Activated CD4-positive, CD25-positive, alpha-beta regulatory T cell (primary cell): ENCODE measurements at regions not wholly inside any gene's neighbourhood (a gene's known extent, or its start where the extent isn't known, plus 50 kb on each side); places are given as distances from the start of the nearest gene placed in this dataset.

ENCODE experiments used
- DNase-seq, 4 experiments: peaks; one replicate each; lab custom pipeline; 2025; lab: John Stamatoyannopoulos, UW

DNA sequence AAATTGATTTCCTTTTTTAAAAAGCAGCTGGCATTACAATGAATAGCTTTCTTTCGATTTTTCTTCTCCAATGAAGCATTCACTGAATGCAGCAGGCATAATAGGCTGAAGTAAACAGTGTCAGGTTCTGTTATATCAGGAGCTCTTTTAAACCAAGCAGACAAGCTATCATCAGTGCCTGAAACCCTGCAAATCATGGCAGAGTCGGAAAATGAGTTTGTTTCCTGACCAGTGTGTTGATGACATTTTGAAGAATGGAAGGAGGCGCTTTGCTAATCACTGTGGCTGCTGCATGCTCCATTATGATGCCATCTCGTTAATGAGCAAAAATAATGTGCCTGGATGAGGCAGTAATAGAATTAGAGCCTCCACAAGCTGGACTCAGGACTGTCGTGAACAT lies 284.5 kb downstream of the ZNF608 start:
- DNase-seq: no peak

DNA sequence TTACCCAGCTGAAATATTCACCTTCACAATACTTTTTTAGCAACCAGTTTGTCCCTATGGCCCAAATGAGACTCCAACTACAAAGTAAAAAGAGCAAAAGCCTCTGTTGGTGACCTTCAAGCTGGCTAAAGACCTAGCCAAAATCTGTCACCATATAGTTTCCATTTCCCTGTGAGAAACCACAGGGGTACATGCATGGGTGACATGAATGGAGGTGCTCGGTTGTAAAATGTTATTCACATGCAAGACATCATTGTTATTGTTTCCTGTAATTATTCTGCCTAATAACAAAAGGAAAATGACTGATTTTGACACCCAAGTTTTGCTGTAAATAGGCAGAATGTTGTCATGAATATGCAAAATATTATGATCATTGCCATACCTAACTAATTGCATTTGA lies 285.3 kb downstream of the ZNF608 start:
- no peak for DNase-seq

DNA sequence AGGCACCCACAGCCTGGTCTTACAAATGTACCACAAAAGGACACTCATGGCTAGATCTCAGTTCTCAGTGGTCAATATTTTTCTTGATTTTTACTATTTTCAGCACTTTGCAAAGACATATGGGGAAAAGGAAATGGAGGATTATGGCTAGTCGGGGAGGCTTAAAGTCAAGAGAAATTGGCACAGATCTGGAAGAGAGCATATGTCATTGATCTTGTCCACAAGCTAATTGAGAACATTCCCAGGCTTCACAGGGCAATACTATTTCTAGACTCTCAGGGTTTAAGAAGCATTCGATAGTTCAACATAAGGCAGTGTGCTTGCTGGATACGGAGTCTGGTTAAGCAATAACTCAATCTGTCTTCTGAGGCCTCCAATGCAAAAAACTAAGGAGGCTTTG lies 285.8 kb downstream of the ZNF608 start:
- DNase-seq: no peak

DNA sequence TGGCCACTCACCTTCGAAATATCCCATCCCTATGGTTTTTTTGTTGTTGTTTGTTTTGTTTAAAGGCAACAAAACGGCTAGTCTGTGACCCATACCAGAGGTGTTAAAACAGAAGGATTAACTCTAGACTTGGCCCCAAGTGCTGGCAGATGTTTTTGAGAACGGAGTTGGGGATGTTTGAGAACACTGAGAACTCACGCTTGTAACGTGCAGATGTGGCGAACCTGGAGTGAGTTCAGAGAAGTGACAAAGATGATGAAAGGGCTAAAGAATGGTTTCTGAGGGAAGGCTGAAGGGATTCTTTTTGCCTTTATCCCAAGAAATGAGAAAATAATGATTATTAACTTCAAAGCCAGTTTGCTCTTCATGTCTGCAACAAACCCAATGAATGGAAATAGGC lies 286.5 kb downstream of the ZNF608 start:
- no peak for DNase-seq

DNA sequence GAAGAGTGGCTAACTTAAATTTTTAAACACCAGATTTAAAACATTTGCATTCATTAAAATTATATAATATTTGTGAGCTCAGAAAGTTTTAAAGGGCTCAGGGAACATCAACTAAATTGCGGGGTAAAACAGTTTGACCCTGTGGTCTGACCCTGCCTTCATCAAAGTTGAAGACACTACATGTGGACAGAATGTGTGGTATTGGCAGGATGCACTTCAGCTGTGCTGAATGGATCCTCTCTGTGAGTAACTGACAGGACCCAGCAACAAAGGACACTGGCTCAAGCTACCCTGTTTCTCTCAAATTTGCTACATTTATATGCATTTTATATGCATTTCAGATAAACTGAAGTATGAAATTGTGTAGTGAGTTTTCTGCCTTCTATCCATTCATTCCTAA lies 288.5 kb downstream of the ZNF608 start:
- DNase-seq: no peak

DNA sequence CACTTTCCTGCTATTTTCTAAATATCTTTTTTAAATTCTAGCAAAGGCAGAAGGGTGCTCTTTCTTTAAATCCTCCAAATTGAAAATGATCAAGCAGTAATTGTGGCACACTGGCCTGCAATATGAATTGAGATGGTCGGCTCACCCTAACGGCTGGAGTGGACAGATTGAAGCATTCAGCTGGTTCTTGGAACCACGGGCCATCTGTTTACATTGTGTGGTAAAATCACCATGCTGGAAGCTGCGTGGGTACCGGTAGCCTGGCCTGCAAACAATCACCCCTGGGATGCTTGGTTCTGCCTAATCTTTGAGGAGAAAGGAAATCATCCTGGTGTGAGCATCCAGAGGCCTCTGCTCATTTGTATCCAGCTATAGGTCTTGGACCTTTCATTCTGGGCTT lies 289.3 kb downstream of the ZNF608 start:
- no peak for DNase-seq

DNA sequence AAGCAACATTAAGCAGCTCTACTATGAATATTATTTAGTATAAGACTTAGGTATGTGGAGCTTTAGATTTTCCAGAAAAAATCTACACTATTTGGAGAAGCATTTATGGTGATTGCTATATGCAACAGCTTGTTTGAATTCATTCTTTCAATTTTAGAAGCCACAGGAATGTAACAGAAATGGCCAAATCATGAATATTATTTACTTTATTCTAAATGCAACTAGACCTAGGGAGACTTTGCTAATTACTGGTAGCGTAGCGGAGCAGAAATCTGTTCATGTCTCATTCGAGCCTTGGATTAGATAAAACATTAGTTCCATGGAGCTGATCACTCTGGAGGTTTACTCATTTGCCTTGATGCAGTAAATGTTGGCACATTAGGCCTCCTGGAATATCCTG lies 290.2 kb downstream of the ZNF608 start:
- DNase-seq: no peak

DNA sequence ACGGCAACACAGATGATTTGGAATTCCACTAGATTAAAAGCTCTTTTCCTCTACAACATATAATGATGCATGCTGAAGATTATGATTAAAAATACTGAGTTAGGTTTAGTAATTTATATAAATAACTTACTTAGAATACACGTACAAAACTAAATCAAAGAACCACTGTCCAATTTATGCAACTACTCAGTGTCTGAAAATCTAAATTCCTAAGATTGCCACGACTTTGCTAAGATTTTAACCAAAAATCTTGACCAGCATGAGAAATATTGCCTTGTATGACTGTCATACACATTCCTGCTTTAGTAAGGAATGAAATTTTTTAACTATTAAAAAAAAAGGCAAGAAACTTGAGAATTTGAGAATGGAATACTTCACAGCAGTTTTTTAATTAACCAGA lies 292.4 kb downstream of the ZNF608 start:
- no peak for DNase-seq

DNA sequence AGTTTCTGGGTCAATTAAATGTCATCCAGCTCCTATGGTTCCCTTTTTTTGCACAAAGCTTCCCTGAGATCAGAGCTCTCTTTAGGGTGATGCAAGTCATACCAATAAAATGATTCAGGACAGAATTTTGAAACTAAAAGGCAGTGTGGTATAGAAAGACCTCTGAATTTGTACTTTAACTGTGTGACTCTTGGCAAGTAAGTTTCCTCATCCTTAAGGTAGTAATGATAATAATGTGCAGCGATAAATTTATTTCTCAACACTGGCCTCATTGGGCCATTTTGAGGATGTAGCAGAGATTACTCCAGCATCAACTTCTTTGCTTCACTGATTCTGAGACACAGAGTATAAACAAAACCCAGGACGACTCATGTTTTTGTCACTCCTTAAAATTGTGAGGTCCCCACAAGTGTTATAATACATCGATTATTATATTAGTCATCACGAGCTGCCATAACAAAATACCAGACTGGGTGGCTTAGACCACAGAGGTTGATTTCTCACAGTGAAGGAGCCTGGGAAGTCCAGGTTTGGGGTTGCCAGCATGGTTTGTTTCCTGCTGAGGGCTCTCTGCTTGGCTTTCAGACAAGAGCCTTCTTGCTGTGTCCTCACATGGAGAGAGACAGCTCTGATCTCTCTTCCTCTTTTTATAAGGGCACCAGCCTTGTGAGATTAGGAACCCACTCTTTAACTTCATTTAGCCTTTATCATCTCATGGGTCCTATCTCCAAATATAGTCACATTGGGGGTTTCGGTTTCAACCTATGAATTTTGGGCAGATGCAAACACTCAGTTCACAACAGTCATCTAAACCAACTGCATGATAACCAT lies 293.0 kb downstream of the ZNF608 start:
- DNase-seq: no peak

DNA sequence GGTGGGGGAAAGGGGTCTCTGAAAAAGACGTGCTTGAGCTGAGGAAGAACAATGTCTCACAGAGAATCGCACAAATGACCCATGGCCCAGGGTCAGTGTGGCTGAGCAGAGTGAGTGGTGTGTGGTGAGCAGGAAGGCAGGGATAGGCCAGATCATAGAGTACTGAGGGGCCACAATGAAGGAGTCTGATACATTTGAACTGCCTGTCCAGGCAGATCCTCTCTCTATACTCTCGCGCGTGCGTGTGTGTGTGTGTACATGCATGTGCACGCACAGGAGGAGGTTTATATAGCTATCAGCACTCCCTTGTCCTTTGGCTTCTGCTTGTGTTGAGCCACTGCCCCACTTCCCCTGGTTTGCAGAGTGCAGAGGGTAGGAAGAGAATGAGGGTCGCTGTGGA lies 294.0 kb downstream of the ZNF608 start:
- DNase-seq: no peak

DNA sequence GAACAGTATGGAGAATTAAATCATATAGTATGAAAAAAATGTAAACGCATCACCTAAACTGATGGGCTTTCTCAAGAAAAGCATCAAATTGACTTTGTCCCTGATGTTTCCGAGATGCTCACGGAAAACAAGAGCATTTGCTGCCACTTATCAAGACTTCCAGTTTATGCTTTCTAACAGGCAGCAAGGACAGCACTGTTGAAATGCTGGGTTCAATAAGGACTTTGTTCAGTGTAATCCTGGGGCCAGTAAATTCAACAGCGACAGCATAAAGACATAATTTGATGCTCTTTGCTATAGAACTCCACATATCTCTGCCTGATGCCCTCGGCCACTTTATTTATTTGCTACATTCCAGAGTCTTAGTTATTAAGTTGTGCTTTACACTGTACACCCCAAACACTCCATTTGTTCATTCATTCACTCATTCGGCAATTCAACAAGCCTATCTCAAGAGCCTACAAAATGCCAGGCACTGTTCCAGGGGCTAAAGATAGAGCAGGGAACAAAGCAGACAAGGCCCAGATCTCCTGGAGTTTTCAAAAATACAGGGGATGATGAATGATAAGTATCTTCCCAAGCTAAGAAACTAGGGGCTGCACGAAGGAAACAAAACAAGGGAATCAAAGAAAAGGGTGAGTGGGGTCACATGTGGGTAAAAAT lies 294.6 kb downstream of the ZNF608 start:
- no peak for DNase-seq

DNA sequence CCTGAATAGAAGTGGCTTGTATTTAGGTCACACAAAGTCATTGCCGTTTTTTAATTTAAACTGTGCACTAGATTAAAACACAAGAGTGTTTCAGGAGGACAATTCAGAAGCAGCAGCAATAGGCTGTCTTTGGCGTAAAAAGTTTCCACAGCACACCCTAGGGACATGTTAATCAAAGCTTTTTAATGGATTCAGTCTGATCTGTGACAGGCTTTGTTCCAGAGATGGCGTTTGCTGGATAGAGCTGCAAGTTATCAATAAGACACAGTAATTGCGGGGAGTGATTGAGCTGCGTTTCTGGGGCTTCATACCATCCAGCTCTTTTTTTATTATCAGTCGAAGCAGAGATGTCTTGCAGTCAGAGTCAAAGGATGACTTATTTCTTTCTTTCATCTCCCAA lies 300.3 kb downstream of the ZNF608 start:
- DNase-seq: no peak

DNA sequence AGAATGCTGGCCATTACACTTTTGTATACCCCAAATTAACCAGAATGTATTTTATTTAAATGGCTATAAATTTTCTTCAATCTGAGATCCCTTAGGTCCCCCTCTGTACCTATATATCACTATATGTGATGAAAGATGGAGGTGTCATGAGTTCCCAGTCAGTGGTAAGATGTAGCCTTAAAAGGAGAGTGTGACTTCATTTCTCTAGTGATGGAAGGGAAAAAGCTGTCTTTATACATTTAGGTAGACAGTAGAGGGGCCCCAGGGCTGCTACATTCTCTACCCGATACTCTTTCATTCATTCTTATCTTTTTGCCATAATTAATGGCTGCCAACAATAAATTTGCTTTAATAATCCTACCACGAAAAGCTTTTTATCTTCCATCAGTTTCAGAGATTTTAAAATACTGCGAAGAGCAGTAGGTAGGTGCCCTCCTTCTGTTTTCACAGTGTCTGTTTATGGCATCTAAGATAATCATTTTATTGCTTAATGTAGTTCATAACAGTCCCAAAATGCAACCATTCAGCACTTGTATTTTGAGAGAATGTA lies 301.3 kb downstream of the ZNF608 start:
- no peak for DNase-seq

DNA sequence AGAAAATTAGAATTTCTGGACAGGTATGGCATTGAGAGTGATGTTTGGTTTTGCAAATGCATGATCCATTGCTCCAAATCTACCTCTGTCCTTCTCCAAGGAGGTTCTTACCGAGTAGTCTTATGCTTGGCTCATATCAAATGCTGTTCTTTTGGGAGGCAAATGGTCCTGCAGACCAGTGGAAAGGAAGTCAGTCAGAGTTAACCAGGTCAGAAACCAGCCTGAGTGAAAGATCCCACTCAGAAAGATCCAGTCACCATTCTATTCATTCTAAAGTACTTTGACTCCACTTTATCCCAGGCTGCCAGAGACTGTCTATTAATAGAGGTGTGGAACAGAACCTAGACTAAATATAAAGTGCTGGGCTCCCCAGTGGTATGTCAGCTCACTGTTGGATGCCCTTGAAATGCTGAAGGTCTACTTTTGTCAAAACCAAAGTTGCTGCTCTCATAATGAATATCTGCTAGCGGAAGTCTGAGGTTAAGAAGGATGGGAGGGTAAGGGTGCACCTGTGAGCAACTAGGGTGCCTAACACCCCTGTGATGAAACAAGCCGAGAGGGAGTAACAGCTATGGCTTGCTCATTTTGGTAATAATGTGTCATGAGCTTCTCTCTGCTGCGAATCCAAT lies 302.2 kb downstream of the ZNF608 start:
- DNase-seq: no peak

DNA sequence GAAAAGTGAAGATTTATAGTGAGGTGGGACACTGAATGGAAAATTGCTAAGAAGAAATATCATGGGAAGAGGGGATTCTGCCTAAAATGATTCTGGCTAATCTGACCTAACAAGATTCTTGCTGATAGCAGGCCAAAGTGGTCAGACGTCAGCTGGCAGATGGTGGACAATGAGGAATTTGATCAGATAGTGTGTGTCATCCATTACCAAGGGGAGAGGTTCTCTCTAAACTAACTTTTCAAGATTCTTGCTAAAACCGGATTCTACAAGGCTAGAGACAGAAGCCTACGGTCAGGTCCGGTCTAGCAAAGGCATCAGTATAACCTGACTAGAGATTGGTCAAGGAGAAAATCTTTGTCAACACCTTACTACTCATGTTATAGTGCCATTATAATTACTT lies 306.0 kb downstream of the ZNF608 start:
- no peak for DNase-seq

DNA sequence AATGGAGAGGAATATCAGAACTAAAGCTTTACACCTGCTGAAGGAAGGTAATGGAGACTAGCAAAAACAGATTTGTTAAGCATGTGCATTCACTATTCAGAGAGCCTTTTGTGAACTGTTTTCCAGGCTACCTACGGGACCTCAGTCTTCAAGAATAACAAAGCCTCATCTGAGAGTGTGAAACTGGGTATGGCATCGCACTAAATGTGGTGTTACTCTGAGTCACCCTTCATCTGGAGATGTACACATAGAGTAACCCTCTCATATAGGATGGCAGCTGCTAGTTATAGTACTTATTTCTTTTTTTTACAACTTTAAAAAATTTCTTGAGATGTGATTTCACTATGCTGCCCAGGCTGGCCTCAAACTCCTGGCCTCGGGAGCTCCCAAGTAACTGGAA lies 306.8 kb downstream of the ZNF608 start:
- DNase-seq: no peak

DNA sequence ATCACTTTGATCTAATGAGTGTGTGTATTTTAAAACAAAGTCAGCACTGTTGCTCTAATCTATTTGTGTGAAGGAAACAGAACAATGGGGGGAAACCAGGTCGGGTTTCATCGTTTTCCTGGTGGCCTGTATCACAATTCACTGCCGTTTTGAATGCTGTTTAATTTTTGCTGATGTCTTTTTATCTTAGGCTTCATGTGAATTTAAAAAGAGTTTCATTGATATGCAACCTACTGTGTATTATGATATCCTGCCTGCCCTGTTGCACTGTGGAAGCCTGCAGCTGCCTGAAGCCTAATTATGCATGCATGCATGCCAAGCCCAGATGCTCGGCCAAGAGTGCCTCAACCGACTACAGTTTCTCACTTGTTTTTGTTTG lies 307.5 kb downstream of the ZNF608 start:
- no peak for DNase-seq

DNA sequence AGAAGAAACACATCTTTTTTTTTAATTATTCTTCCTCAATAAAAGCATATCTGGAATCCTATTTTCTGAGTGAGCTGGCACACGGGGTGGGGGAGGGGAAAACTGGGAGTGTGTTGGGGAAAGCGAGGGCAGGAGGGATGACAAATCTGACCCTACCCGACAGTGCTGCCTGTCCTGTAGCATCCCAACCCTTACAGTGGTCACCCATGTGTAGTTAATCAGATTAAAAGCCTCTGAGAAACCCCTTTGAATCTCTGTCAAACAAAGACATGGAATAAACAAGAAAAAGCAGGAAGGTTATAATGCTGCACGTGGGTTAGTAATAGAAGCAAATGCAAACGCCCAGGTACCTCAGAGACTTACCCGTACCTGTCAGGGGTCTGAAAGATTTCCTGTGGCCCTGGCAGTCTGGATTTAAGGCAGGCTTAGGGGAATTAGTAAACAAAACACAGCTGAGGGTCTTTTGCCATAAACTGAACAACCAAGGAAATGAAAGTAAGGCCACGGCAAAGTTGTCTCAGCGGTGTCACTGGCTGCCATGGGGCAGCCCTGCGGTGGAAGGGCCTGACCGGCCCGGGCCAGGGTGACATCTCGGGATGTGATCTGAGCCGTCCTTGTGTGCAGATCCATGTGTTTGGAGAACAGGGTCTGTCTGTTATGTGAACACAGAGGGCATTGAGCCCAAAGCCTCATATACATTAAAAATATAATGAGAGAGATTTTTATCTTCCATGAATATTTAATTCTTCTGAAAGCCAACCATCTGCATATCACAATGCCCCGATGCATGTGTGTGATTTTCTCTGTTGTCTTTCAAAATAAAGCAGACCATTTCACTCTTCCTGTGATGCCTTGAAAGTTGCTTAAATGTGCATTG lies 308.2 kb downstream of the ZNF608 start:
- DNase-seq: no peak

DNA sequence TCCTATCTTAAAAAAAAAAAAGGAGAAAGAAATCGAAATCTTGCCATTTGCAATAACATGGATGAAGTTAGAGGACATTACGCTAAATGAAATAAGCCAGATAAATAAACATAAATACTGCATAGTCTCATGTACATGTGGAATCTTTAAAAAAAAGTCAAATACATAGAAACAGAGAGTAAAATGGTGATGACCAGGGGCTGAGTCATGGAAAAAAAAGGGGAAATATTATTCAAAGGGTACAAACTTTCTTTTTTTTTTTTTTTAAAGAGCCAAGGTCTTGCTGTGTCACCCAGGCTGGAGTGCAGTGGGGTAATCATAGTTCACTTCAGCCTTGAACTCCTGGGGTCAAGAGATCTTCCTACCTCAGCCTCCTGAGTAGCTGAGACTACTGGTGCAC lies 310.1 kb downstream of the ZNF608 start:
- DNase-seq: no peak

DNA sequence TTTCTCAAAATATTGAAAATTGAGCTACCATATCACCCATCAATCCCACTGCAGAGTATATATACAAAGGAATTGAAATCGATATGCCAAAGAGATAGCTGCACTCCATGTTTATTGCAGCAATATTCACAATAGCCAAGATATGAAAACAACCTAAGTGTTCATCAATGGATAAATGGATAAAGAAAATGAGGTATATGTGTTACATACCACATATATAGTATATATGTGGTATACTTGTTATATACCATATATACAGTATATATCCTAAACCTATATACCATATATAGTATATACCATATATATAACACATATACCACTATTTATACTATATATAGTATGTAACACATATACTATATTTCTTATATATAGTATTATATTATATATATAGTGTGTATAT lies 313.3 kb downstream of the ZNF608 start:
- DNase-seq: no peak

DNA sequence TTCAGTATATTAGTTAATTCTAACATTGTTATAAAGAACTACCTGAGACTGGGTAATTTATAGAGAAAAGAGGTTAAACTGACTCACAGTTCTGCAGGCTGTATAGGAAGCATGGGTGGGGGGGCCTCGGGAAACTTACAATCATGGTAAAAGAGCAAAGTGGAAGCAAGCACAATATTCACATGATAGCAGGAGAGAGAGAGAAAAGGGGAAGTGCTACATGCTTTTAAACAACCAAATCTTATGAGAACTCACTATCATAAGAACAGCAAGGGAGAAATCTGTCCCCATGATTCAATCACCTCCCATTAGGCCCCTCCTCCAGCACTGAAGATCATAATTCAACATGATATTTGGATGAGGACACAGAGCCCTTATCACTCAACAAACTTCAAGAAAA lies 324.9 kb downstream of the ZNF608 start:
- DNase-seq: no peak

DNA sequence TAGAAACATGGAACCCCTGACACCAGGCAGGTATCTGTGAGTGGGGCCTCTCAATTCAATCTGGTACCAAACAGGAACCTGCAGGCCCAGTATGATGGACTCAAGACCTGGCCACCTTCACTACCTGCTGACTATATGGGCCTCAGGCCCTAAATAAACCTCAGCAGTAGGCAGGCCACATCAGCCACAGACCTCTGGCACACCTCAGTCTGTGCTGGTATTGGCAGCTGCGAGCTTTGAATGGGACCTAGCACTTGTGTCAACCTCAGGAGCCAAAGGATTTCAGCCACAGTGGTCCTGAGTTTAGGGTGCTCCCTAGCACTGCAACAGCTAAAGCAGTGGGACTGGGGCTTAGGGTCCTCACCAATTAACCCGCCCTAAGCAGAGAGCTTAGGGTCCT lies 325.5 kb downstream of the ZNF608 start:
- DNase-seq: no peak
